HEK293T (cell line): ENCODE measurements at regions not wholly inside any gene's neighbourhood (a gene's known extent, or its start where the extent isn't known, plus 50 kb on each side); places are given as distances from the start of the nearest gene placed in this dataset.

ENCODE experiments used
- NFRKB ChIP-seq: fragments of 450-650 bp; IDR thresholded peaks from 2 replicates; pipeline ENCODE4 v1.6.1; 2016; ENCODE audit warnings: mild to moderate bottlenecking, moderate library complexity
- SUZ12 ChIP-seq: fragments of 450-650 bp; IDR thresholded peaks from 2 replicates; pipeline ENCODE4 v1.6.1; 2016; ENCODE audit warnings: mild to moderate bottlenecking
- TARDBP ChIP-seq: fragments of 450-650 bp; IDR thresholded peaks from 2 replicates; pipeline ENCODE4 v1.6.1; 2016
- TF ChIP-seq, protein P1 (sequence below): fragments of 450-650 bp; IDR thresholded peaks from 2 replicates; pipeline ENCODE4 v1.6.1; 2016

- TF ChIP-seq NFRKB (no peak), SUZ12 (no peak), TARDBP (no peak)
- TF ChIP-seq, protein P1, sequence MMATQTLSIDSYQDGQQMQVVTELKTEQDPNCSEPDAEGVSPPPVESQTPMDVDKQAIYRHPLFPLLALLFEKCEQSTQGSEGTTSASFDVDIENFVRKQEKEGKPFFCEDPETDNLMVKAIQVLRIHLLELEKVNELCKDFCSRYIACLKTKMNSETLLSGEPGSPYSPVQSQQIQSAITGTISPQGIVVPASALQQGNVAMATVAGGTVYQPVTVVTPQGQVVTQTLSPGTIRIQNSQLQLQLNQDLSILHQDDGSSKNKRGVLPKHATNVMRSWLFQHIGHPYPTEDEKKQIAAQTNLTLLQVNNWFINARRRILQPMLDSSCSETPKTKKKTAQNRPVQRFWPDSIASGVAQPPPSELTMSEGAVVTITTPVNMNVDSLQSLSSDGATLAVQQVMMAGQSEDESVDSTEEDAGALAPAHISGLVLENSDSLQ = no peak
Observed at GRCh38 chr4:188328966-188329365, 189.7 kb downstream of the TRIML1 start.
